ENCODE measurements at regions not wholly inside any gene's neighbourhood (a gene's known extent, or its start where the extent isn't known, plus 50 kb on each side); places are given as distances from the start of the nearest gene placed in this dataset.

GRCh38 chr13:109875746-109876145 lies 89.4 kb upstream of the IRS2 start:
- no peaks in the 10 kb centered on the region for H3K9me3 ChIP-seq (ENCODE audit: control insufficient read depth in 2 of 3, low read length in 3 of 3)
- Mint-ChIP-seq H3K4me1 (no peaks in the 10 kb centered on the region), H3K4me3 (no peak overlapping the region), H3K27me3 (peaks cover 0 to 42% (median 18%) of the 10 kb centered on the region in 5 donors), H3K36me3 (no peaks in the 10 kb centered on the region), H3K27ac (no peak overlapping the region), H3K9me3 (peaks cover 0 to 2% (median 0%) of the 10 kb centered on the region in 11 donors)
- CTCF ChIA-PET: no interaction called here
- H3K4me1 ChIP-seq (ENCODE audit: control insufficient read depth in 2 of 2, insufficient read depth in 2 of 2, low read length in 2 of 2): no peaks in the 10 kb centered on the region
- no peak for DNase-seq
- H3K27ac ChIP-seq (ENCODE audit: low read depth, low read length): no peak overlapping the region
- intact Hi-C loops (cut with micrococcal nuclease): no loop called here
- POLR2A ChIA-PET: no interaction called here
- no peaks in the 10 kb centered on the region for H3K27me3 ChIP-seq (ENCODE audit: control insufficient read depth in 2 of 2, insufficient read depth in 2 of 2, low read length in 2 of 2)
- ATAC-seq: no peak
- no peaks in the 10 kb centered on the region for H3K36me3 ChIP-seq (ENCODE audit: control insufficient read depth in 2 of 3, insufficient read depth in 3 of 3, low read length in 3 of 3)
- no peak overlapping the region for H3K4me3 ChIP-seq (ENCODE audit: low read length)

- no peak for DNase-seq
- ChIA-PET CTCF (no interaction called here), POLR2A (no interaction called here)
- Mint-ChIP-seq H3K36me3 (no peaks in the 10 kb centered on the region), H3K9me3 (peaks cover 0 to 1% (median 0%) of the 10 kb centered on the region in 11 donors), H3K27ac (no peak overlapping the region), H3K27me3 (peaks cover 0 to 37% (median 18%) of the 10 kb centered on the region in 5 donors), H3K4me3 (no peak overlapping the region), H3K4me1 (no peaks in the 10 kb centered on the region)
- no peak for ATAC-seq
- no peak overlapping the region for H3K27ac ChIP-seq (ENCODE audit: low read depth, low read length)
- H3K27me3 ChIP-seq (ENCODE audit: control insufficient read depth in 2 of 2, insufficient read depth in 2 of 2, low read length in 2 of 2): no peaks in the 10 kb centered on the region
- intact Hi-C loops (cut with micrococcal nuclease): no loop called here
- H3K4me1 ChIP-seq (ENCODE audit: control insufficient read depth in 2 of 2, insufficient read depth in 2 of 2, low read length in 2 of 2): peaks cover 0 to 4% of the 10 kb centered on the region in 2 donors
- no peak overlapping the region for H3K4me3 ChIP-seq (ENCODE audit: low read length)
- no peaks in the 10 kb centered on the region for H3K36me3 ChIP-seq (ENCODE audit: control insufficient read depth in 2 of 3, insufficient read depth in 3 of 3, low read length in 3 of 3)
- no peaks in the 10 kb centered on the region for H3K9me3 ChIP-seq (ENCODE audit: control insufficient read depth in 2 of 3, low read length in 3 of 3)
These were observed 88.4 kb upstream of the IRS2 start for GRCh38 chr13:109874484-109875454.

GRCh38 chr13:109873351-109874123 lies 87.2 kb upstream of the IRS2 start:
- H3K27me3 ChIP-seq (ENCODE audit: control insufficient read depth in 2 of 2, insufficient read depth in 2 of 2, low read length in 2 of 2): no peaks in the 10 kb centered on the region
- peaks cover 0 to 1% (median 0%) of the 10 kb centered on the region in 11 donors for H3K9me3 Mint-ChIP-seq
- H3K4me3 Mint-ChIP-seq: no peak overlapping the region
- H3K4me3 ChIP-seq (ENCODE audit: low read length): no peak overlapping the region
- H3K9me3 ChIP-seq (ENCODE audit: control insufficient read depth in 2 of 3, low read length in 3 of 3): no peaks in the 10 kb centered on the region
- DNase-seq (no peak), ATAC-seq (no peak)
- peaks cover 0 to 4% of the 10 kb centered on the region in 2 donors for H3K4me1 ChIP-seq (ENCODE audit: control insufficient read depth in 2 of 2, insufficient read depth in 2 of 2, low read length in 2 of 2)
- POLR2A ChIA-PET: no interaction called here
- H3K27ac ChIP-seq (ENCODE audit: low read depth, low read length): no peak overlapping the region
- no peaks in the 10 kb centered on the region for H3K36me3 ChIP-seq (ENCODE audit: control insufficient read depth in 2 of 3, insufficient read depth in 3 of 3, low read length in 3 of 3)
- no peak overlapping the region for H3K27ac Mint-ChIP-seq
- CTCF ChIA-PET: no interaction called here
- no peaks in the 10 kb centered on the region for H3K36me3 Mint-ChIP-seq
- intact Hi-C loops (cut with micrococcal nuclease): no loop called here
- peaks cover 0 to 5% (median 3%) of the 10 kb centered on the region in 7 donors for H3K4me1 Mint-ChIP-seq
- peaks cover 5 to 35% (median 18%) of the 10 kb centered on the region in 5 donors for H3K27me3 Mint-ChIP-seq

- H3K36me3 Mint-ChIP-seq: no peaks in the 10 kb centered on the region
- H3K4me3 Mint-ChIP-seq: no peak overlapping the region
- peaks cover 0 to 5% (median 3%) of the 10 kb centered on the region in 7 donors for H3K4me1 Mint-ChIP-seq
- H3K36me3 ChIP-seq (ENCODE audit: control insufficient read depth in 2 of 3, insufficient read depth in 3 of 3, low read length in 3 of 3): no peaks in the 10 kb centered on the region
- ChIA-PET POLR2A (no interaction called here), CTCF (no interaction called here)
- no peak overlapping the region for H3K27ac Mint-ChIP-seq
- ATAC-seq: no peak
- DNase-seq: no peak
- H3K4me3 ChIP-seq (ENCODE audit: low read length): no peak overlapping the region
- peaks cover 0 to 4% of the 10 kb centered on the region in 2 donors for H3K4me1 ChIP-seq (ENCODE audit: control insufficient read depth in 2 of 2, insufficient read depth in 2 of 2, low read length in 2 of 2)
- intact Hi-C loops (cut with micrococcal nuclease): no loop called here
- peaks cover 0 to 1% (median 0%) of the 10 kb centered on the region in 11 donors for H3K9me3 Mint-ChIP-seq
- H3K27me3 Mint-ChIP-seq: peaks cover 11 to 41% (median 20%) of the 10 kb centered on the region in 5 donors
- H3K27me3 ChIP-seq (ENCODE audit: control insufficient read depth in 2 of 2, insufficient read depth in 2 of 2, low read length in 2 of 2): no peaks in the 10 kb centered on the region
- no peaks in the 10 kb centered on the region for H3K9me3 ChIP-seq (ENCODE audit: control insufficient read depth in 2 of 3, low read length in 3 of 3)
- no peak overlapping the region for H3K27ac ChIP-seq (ENCODE audit: low read depth, low read length)
These were observed 86.5 kb upstream of the IRS2 start for GRCh38 chr13:109872864-109873263.

GRCh38 chr13:109870696-109871370 lies 84.5 kb upstream of the IRS2 start:
- H3K27me3 Mint-ChIP-seq: peaks cover 19 to 51% (median 26%) of the 10 kb centered on the region in 5 donors
- H3K27ac ChIP-seq (ENCODE audit: low read depth, low read length): no peak overlapping the region
- CTCF ChIA-PET: no interaction called here

GRCh38 chr13:109870274-109870673 lies 83.9 kb upstream of the IRS2 start:
- ChIA-PET POLR2A (no interaction called here), CTCF (no interaction called here)
- Histone ChIP-seq H3K27me3 (ENCODE audit: control insufficient read depth in 2 of 2, insufficient read depth in 2 of 2, low read length in 2 of 2) (no peaks in the 10 kb centered on the region), H3K4me1 (ENCODE audit: control insufficient read depth in 2 of 2, insufficient read depth in 2 of 2, low read length in 2 of 2) (peaks cover 0 to 4% of the 10 kb centered on the region in 2 donors), H3K9me3 (ENCODE audit: control insufficient read depth in 2 of 3, low read length in 3 of 3) (no peaks in the 10 kb centered on the region), H3K27ac (ENCODE audit: low read depth, low read length) (no peak overlapping the region), H3K36me3 (ENCODE audit: control insufficient read depth in 2 of 3, insufficient read depth in 3 of 3, low read length in 3 of 3) (no peaks in the 10 kb centered on the region), H3K4me3 (ENCODE audit: low read length) (no peak overlapping the region)
- intact Hi-C loops (cut with micrococcal nuclease): no loop called here
- no peak overlapping the region for H3K27ac Mint-ChIP-seq
- H3K9me3 Mint-ChIP-seq: peaks cover 0 to 1% (median 0%) of the 10 kb centered on the region in 11 donors
- no peaks in the 10 kb centered on the region for H3K36me3 Mint-ChIP-seq
- peaks cover 19 to 51% (median 28%) of the 10 kb centered on the region in 5 donors for H3K27me3 Mint-ChIP-seq
- DNase-seq: no peak
- ATAC-seq: no peak
- H3K4me1 Mint-ChIP-seq: peaks cover 0 to 5% (median 3%) of the 10 kb centered on the region in 7 donors
- peak overlapping the region in 3 of 10 donors; percentile 76 to 78 (median 77) for H3K4me3 Mint-ChIP-seq

More at GRCh38 chr13:109870696-109871370, 84.5 kb upstream of the IRS2 start:
- intact Hi-C loops (cut with micrococcal nuclease): no loop called here
- Histone ChIP-seq H3K9me3 (ENCODE audit: control insufficient read depth in 2 of 3, low read length in 3 of 3) (no peaks in the 10 kb centered on the region), H3K4me1 (ENCODE audit: control insufficient read depth in 2 of 2, insufficient read depth in 2 of 2, low read length in 2 of 2) (peaks cover 0 to 4% of the 10 kb centered on the region in 2 donors), H3K27me3 (ENCODE audit: control insufficient read depth in 2 of 2, insufficient read depth in 2 of 2, low read length in 2 of 2) (no peaks in the 10 kb centered on the region), H3K36me3 (ENCODE audit: control insufficient read depth in 2 of 3, insufficient read depth in 3 of 3, low read length in 3 of 3) (no peaks in the 10 kb centered on the region), H3K4me3 (ENCODE audit: low read length) (no peak overlapping the region)
- peak overlapping the region in 1 of 10 donors; percentile 78 for H3K4me3 Mint-ChIP-seq
- POLR2A ChIA-PET: no interaction called here
- H3K27ac Mint-ChIP-seq: no peak overlapping the region
- peaks cover 0 to 5% (median 3%) of the 10 kb centered on the region in 7 donors for H3K4me1 Mint-ChIP-seq
- ATAC-seq (no peak), DNase-seq (no peak)
- H3K9me3 Mint-ChIP-seq: peaks cover 0 to 1% (median 0%) of the 10 kb centered on the region in 11 donors
- no peaks in the 10 kb centered on the region for H3K36me3 Mint-ChIP-seq
